Cardiac fibroblast (primary cell): ENCODE measurements at regions not wholly inside any gene's neighbourhood (a gene's known extent, or its start where the extent isn't known, plus 50 kb on each side); places are given as distances from the start of the nearest gene placed in this dataset.

Experiments used
- DNase-seq, 2 donors: peaks; one replicate each; pipeline versions ENCODE4 v3.0.0 to v3.0.0-alpha.2; 2010; ENCODE audit warnings: low read depth in 2 of 2
- H3K4me3 ChIP-seq, 2 donors: replicated peaks in 1 of 2; 1 replicate in 1 of 2; 2 replicates in 1 of 2; pipeline ENCODE4 v1.5.1; 2011; ENCODE audit warnings: low read depth in 2 of 2, low read length in 2 of 2, mild to moderate bottlenecking in 2 of 2, moderate library complexity in 1 of 2
- TF ChIP-seq, protein P1 (sequence below): IDR thresholded peaks from one replicate; pipeline ENCODE4 v1.5.1; 2011; ENCODE audit warnings: low read depth, mild to moderate bottlenecking, low read length, inconsistent platforms

- TF ChIP-seq, protein P1, sequence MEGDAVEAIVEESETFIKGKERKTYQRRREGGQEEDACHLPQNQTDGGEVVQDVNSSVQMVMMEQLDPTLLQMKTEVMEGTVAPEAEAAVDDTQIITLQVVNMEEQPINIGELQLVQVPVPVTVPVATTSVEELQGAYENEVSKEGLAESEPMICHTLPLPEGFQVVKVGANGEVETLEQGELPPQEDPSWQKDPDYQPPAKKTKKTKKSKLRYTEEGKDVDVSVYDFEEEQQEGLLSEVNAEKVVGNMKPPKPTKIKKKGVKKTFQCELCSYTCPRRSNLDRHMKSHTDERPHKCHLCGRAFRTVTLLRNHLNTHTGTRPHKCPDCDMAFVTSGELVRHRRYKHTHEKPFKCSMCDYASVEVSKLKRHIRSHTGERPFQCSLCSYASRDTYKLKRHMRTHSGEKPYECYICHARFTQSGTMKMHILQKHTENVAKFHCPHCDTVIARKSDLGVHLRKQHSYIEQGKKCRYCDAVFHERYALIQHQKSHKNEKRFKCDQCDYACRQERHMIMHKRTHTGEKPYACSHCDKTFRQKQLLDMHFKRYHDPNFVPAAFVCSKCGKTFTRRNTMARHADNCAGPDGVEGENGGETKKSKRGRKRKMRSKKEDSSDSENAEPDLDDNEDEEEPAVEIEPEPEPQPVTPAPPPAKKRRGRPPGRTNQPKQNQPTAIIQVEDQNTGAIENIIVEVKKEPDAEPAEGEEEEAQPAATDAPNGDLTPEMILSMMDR = no peak
- no peak overlapping the region for H3K4me3 ChIP-seq
- no peak for DNase-seq
These were observed 260.7 kb upstream of the DMRT1 start for GRCh38 chr9:580652-581342.

GRCh38 chr9:581673-582497 is 259.6 kb upstream of the DMRT1 start:
- TF ChIP-seq, protein P1 = no peak
- no peak overlapping the region for H3K4me3 ChIP-seq
- no peak for DNase-seq

DNA sequence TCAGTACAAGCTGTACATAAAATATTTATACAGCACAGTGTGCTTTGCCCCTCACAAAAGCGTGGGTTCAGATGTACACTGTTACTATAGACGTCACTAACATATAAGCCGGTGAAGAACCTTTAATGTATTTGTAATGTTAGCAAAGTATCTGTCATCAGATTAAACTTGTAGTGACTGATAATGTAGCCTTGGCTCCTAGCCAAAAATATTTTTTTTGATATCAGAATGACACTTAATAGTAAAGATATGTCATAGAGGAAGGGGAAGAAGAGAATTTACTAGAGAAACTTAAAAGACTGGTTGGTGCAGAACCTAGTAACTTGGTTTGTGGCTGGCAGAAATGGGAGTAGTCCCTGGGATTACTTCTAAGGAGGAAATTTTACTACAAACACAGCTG is 258.7 kb upstream of the DMRT1 start:
- DNase-seq = no peak
- TF ChIP-seq, protein P1 = no peak
- no peak overlapping the region for H3K4me3 ChIP-seq

DNA sequence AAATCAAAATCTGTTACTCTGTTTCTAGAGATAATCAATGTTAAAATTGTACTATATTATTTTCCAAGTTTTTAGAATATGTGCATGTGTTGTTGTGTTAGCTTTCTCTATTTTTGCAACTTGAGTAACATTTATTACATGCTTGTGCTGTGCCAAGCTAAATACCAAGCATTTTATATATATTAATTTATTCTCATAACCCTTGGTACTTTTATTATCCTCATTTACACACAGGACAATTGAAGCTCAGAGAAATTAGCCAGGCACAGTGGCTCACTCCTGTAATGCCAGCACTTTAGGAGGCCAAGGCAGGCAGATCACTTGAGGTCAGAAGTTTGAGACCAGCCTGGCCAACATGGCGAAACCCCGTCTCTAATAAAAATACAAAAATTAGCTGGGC is 254.0 kb upstream of the DMRT1 start:
- no peak overlapping the region for H3K4me3 ChIP-seq
- TF ChIP-seq, protein P1 = no peak
- DNase-seq = no peak

DNA sequence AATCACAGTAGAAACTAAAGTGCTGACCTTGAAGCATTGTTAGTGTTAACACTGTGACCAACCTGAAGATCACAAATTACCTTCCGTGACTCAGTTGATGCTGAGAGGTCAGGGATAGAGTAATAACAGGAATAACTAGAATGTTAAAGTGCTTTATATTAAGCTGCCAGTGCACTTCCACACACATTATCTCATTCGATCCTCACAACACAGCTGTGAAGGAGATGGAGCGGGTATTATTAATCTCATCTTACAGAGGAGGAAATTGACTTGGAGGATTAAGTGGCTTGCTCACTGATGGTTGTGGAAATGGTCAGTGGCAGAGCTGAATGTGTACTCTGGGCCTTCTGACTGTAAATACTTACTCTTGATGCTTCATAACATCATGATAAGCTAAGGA is 252.5 kb upstream of the DMRT1 start:
- TF ChIP-seq, protein P1 = no peak
- no peak overlapping the region for H3K4me3 ChIP-seq
- DNase-seq = no peak

- TF ChIP-seq, protein P1 = no peak
- DNase-seq = peak; percentile 24 to 93
- H3K4me3 ChIP-seq = no peak overlapping the region
These were observed 251.8 kb upstream of the DMRT1 start for GRCh38 chr9:589723-590122.
